HepG2 (cell line): ENCODE measurements at regions not wholly inside any gene's neighbourhood (a gene's known extent, or its start where the extent isn't known, plus 50 kb on each side); places are given as distances from the start of the nearest gene placed in this dataset.

Experiments used
- ATAC-seq: fragments of 200-7000 bp; cut with Tn5 transposase; 3 replicates; pipeline ENCODE4 v1.9.1; 2020; ENCODE audit warnings: mild to moderate bottlenecking, moderate library complexity
- BruUV-seq: library from RNA; stranded (reverse); fragments of 400-500 nt; replicated peaks from 2 replicates; lab custom pipeline; 2021; lab: Mats Ljungman, UMichigan
- CTCF ChIA-PET: fragments of 300-600 bp; formaldehyde crosslinking; extraction: SDS; loops from one replicate; lab custom pipeline; 2021; ENCODE audit warnings: low total read pairs, inconsistent platforms, low intra/inter-chr PET ratio; lab: Yijun Ruan, JAX
- POLR2A ChIA-PET: fragments of 350-600 bp; sonication (Branson Sonifier 250); formaldehyde crosslinking; loops from one replicate; lab custom pipeline; 2020; ENCODE audit warnings: antibody characterized with exemption, inconsistent platforms; lab: Yijun Ruan, JAX
- DNase-seq: peaks from one replicate; pipeline ENCODE4 v3.0.0-alpha.2; 2015; ENCODE audit warnings: low spot score
- FAIRE-seq: peaks from 3 replicates; lab custom pipeline; 2011; peaks lifted over from hg19 to GRCh38; lab: Jason Lieb, UNC
- H2AFZ ChIP-seq: one replicate; pipeline ENCODE4 v1.6.1; 2011; ENCODE audit warnings: low read length, inconsistent platforms
- H3K27ac ChIP-seq: fragments of 300-600 bp; 3 replicates; pipeline ENCODE4 v1.8.0; 2011; ENCODE audit warnings: mixed run types, mild to moderate bottlenecking, mixed read lengths, low read length, inconsistent platforms; ENCODE audit not compliant: insufficient read depth; ENCODE audit errors: extremely low read length
- H3K27me3 ChIP-seq, 2 experiments: fragments of 200-600 bp in 1 of 2; 2 replicates in 1 of 2; 3 replicates in 1 of 2; pipeline versions ENCODE4 v1.6.0 to v1.8.0; 2011; ENCODE audit warnings: low read length in 2 of 2, mild to moderate bottlenecking in 2 of 2, moderate library complexity in 2 of 2, inconsistent platforms in 1 of 2; ENCODE audit not compliant: insufficient read depth in 2 of 2, control insufficient read depth in 1 of 2
- H3K36me3 ChIP-seq, 2 experiments: fragments of 200-600 bp in 1 of 2; replicated peaks in 1 of 2; 2 replicates in 1 of 2; 3 replicates in 1 of 2; pipeline versions ENCODE4 v1.5.1 to v1.8.0; 2011; ENCODE audit warnings: low read length in 2 of 2, inconsistent platforms in 1 of 2; ENCODE audit not compliant: insufficient read depth in 2 of 2, control insufficient read depth in 1 of 2
- H3K4me1 ChIP-seq: 2 replicates; pipeline ENCODE4 v1.5.1; 2012; ENCODE audit warnings: low read length, inconsistent platforms; ENCODE audit not compliant: insufficient read depth
- H3K4me2 ChIP-seq: 2 replicates; pipeline ENCODE4 v1.6.0; 2011; ENCODE audit warnings: low read depth, low read length, inconsistent platforms
- H3K4me3 ChIP-seq, 3 experiments: fragments of 200-600 bp in 1 of 3; sonication (generic), shearing (Covaris generic) in 1 of 3; replicated peaks in 1 of 3; 2 replicates each; pipeline ENCODE4 v1.5.1; 2011 to 2016; ENCODE audit warnings: low read length in 3 of 3, inconsistent platforms in 2 of 3, low read depth in 2 of 3, mild to moderate bottlenecking in 2 of 3, control low read depth in 1 of 3, mixed read lengths in 1 of 3; ENCODE audit not compliant: insufficient read depth in 1 of 3
- H3K79me2 ChIP-seq: one replicate; pipeline ENCODE4 v1.6.1; 2011; ENCODE audit warnings: low read length, inconsistent platforms; ENCODE audit not compliant: insufficient read depth
- H3K9ac ChIP-seq: 2 replicates; pipeline ENCODE4 v1.6.0; 2011; ENCODE audit warnings: mild to moderate bottlenecking, low read depth, low read length, inconsistent platforms; ENCODE audit not compliant: insufficient read depth
- H3K9me3 ChIP-seq: 2 replicates; pipeline ENCODE4 v1.5.1; 2012; ENCODE audit warnings: mild to moderate bottlenecking, low read length
- H4K20me1 ChIP-seq: 2 replicates; pipeline ENCODE4 v1.6.0; 2011; ENCODE audit warnings: inconsistent platforms, mild to moderate bottlenecking, low read length, moderate library complexity; ENCODE audit not compliant: insufficient read depth
- HMGA1 ChIP-seq: sonication (generic); formaldehyde crosslinking; conservative IDR thresholded peaks from 2 replicates; pipeline ENCODE4 v1.4.0; 2020; ENCODE audit warnings: missing genetic modification reagents
- MAFK ChIP-seq, 2 experiments: IDR thresholded peaks in 1 of 2; conservative IDR thresholded peaks in 1 of 2; 2 replicates each; pipeline ENCODE4 v1.6.1; 2011; ENCODE audit warnings: improper control_type of control experiment in 2 of 2, low read length in 2 of 2
- MTERF4 ChIP-seq: sonication (generic); formaldehyde crosslinking; IDR thresholded peaks from 2 replicates; pipeline ENCODE4 v1.8.0; 2023; ENCODE audit warnings: mild to moderate bottlenecking, missing genetic modification reagents
- NCOR1 ChIP-seq: fragments of 200-600 bp; sonication (generic); IDR thresholded peaks from 2 replicates; pipeline ENCODE4 v1.7.0; 2017; ENCODE audit warnings: antibody characterized with exemption, low read length, borderline replicate concordance
- NPAS2 ChIP-seq: sonication (generic); formaldehyde crosslinking; IDR thresholded peaks from 2 replicates; pipeline ENCODE4 v1.8.0; 2022; ENCODE audit warnings: mild to moderate bottlenecking, missing genetic modification reagents, borderline replicate concordance
- PBX3 ChIP-seq: sonication (generic); formaldehyde crosslinking; IDR thresholded peaks from 2 replicates; pipeline ENCODE4 v1.8.1; 2023; ENCODE audit warnings: missing genetic modification reagents, inconsistent platforms, borderline replicate concordance
- PITX1 ChIP-seq: sonication (generic); formaldehyde crosslinking; IDR thresholded peaks from 2 replicates; pipeline ENCODE4 v1.5.1; 2020; ENCODE audit warnings: mild to moderate bottlenecking, missing genetic modification reagents
- PRDM15 ChIP-seq: sonication (generic); formaldehyde crosslinking; IDR thresholded peaks from 2 replicates; pipeline ENCODE4 v1.4.0; 2020; ENCODE audit warnings: missing genetic modification reagents
- ZNF10 ChIP-seq: sonication (generic); formaldehyde crosslinking; IDR thresholded peaks from 2 replicates; pipeline ENCODE4 v1.4.0; 2020; ENCODE audit warnings: mild to moderate bottlenecking, low read depth, missing genetic modification reagents, borderline replicate concordance
- ZNF256 ChIP-seq: sonication (generic); formaldehyde crosslinking; conservative IDR thresholded peaks from 2 replicates; pipeline ENCODE4 v1.4.0; 2020; ENCODE audit warnings: missing genetic modification reagents
- ZNF598 ChIP-seq: sonication (generic); formaldehyde crosslinking; IDR thresholded peaks from 2 replicates; pipeline ENCODE4 v1.5.1; 2020; ENCODE audit warnings: mild to moderate bottlenecking, missing genetic modification reagents, borderline replicate concordance
- ZNF746 ChIP-seq: sonication (generic); formaldehyde crosslinking; IDR thresholded peaks from 2 replicates; pipeline ENCODE4 v1.8.0; 2022; ENCODE audit warnings: mild to moderate bottlenecking, missing genetic modification reagents
- ZNF766 ChIP-seq: sonication (generic); formaldehyde crosslinking; IDR thresholded peaks from 2 replicates; pipeline ENCODE4 v1.5.0; 2020; ENCODE audit warnings: missing genetic modification reagents, borderline replicate concordance
- ZSCAN30 ChIP-seq: sonication (generic); formaldehyde crosslinking; IDR thresholded peaks from 2 replicates; pipeline ENCODE4 v1.5.0; 2020; ENCODE audit warnings: mild to moderate bottlenecking, missing genetic modification reagents
- WGBS: methylation state at CpG from one replicate; pipeline ENCODE4 v1.1.6; 2017; ENCODE audit warnings: low lambda C conversion rate; 5-methylcytosine and 5-hydroxymethylcytosine counted together
- in situ Hi-C: cut with HindIII; loops from 2 replicates; pipeline ENCODE4 v1.10.0; 2017; ENCODE audit warnings: low pct_unique_long_range_greater_than_20kb; ENCODE audit not compliant: extremely low pct_ligation_motif_present
- intact Hi-C: fragments of 100-400 bp; cut with micrococcal nuclease; formaldehyde crosslinking; loops from one replicate; pipeline ENCODE4 v1.10.0; 2022; ENCODE audit not compliant: unreplicated experiment

- Histone ChIP-seq H3K36me3 (no peaks in the 10 kb centered on the region), H3K27ac (no peak overlapping the region), H3K9ac (no peak overlapping the region), H3K9me3 (no peaks in the 10 kb centered on the region), H2AFZ (no peak overlapping the region), H3K4me1 (0 out of 2 replicates have a peak, but pooled peaks cover 5% of the 10 kb centered on the region), H4K20me1 (no peaks in the 10 kb centered on the region), H3K79me2 (no peaks in the 10 kb centered on the region), H3K4me3 (no peak overlapping the region), H3K27me3 (peaks cover 0 to 24% of the 10 kb centered on the region in 2 experiments; a peak in 3 of 5 replicates), H3K4me2 (no peak overlapping the region)
- ChIA-PET CTCF (no interaction called here), POLR2A (no interaction called here)
- intact Hi-C loops (no loop called here), in situ Hi-C loops (no loop called here)
- TF ChIP-seq ZNF746 (no peak), MAFK (conservative IDR thresholded peaks at IDR 0.05 in 1 of 2, IDR thresholded peaks at IDR 0.05 in 1 of 2; ENCODE audit: low read length in 2 of 2) (peak in 1 of 2 experiments; percentile 22; a peak in 1 of 4 replicates)
- 14% methylated on average over 5 of the region's 5 CpGs for WGBS
- no peak for DNase-seq
- FAIRE-seq = no peak
- no TSS peak for BruUV-seq
- ATAC-seq = no peak
Measured at GRCh38 chr6:125446011-125446410, 144.2 kb upstream of the HDDC2 start.

- Histone ChIP-seq H3K36me3 (no peaks in the 10 kb centered on the region), H3K79me2 (no peaks in the 10 kb centered on the region), H3K9ac (no peak overlapping the region), H3K27me3 (no peaks in the 10 kb centered on the region), H2AFZ (no peak overlapping the region), H3K4me1 (no peaks in the 10 kb centered on the region), H3K9me3 (peaks cover 13% of the 10 kb centered on the region; the same call in 1 of the 2 replicates), H4K20me1 (no peaks in the 10 kb centered on the region), H3K4me2 (no peak overlapping the region), H3K27ac (no peak overlapping the region), H3K4me3 (no peak overlapping the region)
- in situ Hi-C loops (no loop called here), intact Hi-C loops (no loop called here)
- ChIA-PET CTCF (no interaction called here), POLR2A (no interaction called here)
- WGBS = 0% methylated on average over 2 of the region's 2 CpGs
- DNase-seq = no peak
- no peak for FAIRE-seq
- no peak for ATAC-seq
- no TSS peak for BruUV-seq
- TF ChIP-seq HMGA1 (CRISPR knock-in tag) (no peak), PITX1 (CRISPR knock-in tag) (no peak), PBX3 (CRISPR knock-in tag) (no peak), ZNF256 (CRISPR knock-in tag) (no peak), ZNF10 (CRISPR knock-in tag) (no peak), ZNF598 (no peak), NCOR1 (no peak), ZSCAN30 (no peak), PRDM15 (CRISPR knock-in tag) (no peak), MTERF4 (CRISPR knock-in tag) (no peak), ZNF766 (CRISPR knock-in tag) (no peak), NPAS2 (CRISPR knock-in tag) (no peak)
Measured at GRCh38 chr6:125451750-125452149, 150.0 kb upstream of the HDDC2 start.
